ENCODE measurements at regions not wholly inside any gene's neighbourhood (a gene's known extent, or its start where the extent isn't known, plus 50 kb on each side); places are given as distances from the start of the nearest gene placed in this dataset.
"Not testable (repeated sequence)": the region's sequence is repeated elsewhere in the genome, so short reads cannot be mapped to it uniquely, and the experiment has no call there.

DNA sequence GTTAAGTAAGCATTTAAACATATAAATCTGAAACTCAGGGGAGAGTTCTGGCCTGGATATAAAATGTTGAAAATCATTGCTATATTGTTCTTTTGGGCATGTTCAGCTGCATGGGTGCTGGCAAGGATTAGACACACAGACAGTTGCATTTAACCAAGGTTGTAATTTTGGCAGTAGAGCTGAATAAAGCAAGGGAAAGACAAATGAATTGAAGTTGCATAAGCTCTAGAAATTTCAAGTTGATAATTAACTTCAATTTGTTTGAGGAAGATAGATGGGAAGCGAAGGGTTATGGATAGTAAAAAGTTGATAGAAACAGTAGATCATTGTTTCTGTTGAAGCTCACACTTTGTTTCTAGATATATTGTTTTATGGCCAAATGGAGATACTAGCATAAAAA is 97.2 kb upstream of the KCNJ18 start:
- intact Hi-C loops (cut with DNase I) = no loop called here
- DNase-seq (ENCODE audit: missing footprints) (no peak), ATAC-seq (no peak)

DNA sequence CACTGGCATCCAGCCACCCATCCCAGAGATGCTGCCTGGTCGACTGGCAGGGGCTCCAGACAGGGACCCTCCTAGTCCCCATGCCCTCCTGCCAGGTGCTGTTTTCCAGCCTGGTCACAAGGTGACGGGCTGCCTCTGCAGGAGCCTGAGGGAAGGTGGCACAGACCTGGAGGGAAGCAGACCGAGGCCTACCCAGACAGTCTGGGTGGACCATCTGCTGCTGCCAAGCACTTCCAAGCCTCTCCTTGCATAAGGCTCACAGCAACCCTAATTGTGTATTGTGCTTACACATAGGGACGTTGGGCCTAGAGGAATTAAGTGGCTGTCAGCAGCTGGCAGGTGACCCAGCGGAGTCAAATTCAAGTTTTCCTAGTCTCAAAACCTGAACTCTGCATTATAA is 90.1 kb upstream of the KCNJ18 start:
- ATAC-seq (no peak), DNase-seq (ENCODE audit: missing footprints) (no peak)
- intact Hi-C loops (cut with DNase I) = no loop called here

DNA sequence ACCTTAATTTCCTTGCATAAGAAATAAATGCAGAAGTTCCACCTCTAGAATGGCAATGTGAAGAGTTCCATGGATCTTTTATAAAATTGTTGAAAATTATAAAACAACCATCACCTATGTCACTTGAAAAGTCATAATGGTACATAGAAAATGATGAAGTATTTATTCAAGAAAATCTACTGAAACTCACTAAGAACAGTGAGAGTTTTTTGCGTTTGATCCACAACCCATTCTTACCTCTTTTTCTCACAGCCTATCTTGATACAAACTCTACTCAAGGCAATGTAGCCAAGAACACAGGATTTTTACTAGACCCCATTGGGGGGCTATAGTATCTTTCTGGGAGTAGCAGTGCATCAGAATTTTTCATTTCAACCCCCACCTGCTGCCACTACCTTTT is 89.0 kb upstream of the KCNJ18 start:
- DNase-seq (ENCODE audit: missing footprints); intact Hi-C loops (cut with DNase I); ATAC-seq: not testable (repeated sequence)

DNA sequence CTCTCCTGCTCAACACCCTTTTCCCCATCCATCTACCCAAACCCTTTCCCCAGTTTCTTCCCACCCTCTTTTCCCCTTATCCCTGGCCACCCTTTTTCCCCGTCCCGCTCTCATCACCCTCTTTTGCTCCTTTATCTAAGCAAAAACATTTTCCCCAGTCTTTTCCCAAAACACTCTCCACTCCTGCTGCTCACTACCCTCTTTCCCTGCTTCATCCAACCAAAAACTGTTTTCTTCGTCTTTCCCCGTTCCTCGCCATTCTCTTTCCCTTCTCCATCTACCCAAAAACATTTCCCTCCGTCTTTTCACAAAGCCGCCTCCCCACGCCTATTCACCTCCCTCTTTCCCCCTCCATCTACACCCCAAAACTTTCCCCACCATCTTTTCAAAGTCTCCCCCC is 80.9 kb upstream of the KCNJ18 start:
- ATAC-seq; intact Hi-C loops (cut with DNase I); DNase-seq (ENCODE audit: missing footprints): not testable (repeated sequence)

DNA sequence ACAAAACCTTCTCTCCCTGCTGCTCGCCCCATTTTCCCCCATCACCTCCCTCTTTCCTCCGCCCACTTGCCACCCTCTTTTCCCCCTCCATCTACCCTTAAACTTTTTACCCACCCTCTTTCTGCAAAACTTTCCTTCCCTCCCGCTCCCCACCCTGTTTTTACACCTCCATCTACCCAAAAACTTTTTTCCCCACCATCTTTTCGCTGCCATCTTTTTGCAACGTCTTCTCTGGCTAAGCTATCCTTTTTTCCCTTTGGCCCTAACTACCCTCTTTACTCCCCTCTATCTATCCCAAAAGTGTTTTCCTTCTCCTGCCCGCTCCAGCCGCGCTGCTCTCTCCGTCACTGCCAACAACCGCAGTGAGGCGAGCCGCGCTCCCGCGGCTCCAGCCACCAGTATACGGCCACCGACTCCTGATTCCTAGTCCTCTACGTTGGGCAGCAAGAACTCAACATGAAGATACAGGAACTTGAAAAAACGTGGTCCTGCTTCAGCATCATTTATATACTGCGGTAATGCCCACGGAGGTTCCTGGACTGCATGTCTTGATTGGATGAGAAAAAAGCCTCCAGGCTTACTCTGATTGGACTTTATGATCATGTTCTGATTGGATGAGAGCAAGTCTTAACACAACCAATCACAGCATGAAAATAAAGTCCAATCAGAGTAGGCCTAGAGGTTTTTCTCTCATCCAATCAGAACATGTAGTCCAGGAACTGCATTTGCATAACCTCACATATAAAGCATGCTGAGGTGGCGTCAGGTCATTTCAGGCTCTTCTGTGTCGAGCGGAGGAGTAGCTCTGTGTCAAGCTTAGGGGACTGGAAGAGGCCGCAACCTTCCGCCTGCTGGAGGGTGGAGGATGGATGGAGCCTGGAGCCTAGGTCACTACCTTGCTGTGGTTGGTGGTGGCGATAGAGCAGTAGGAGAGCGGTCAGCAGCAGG is 79.9 kb upstream of the KCNJ18 start:
- DNase-seq (ENCODE audit: missing footprints); intact Hi-C loops (cut with DNase I): not testable (repeated sequence)

DNA sequence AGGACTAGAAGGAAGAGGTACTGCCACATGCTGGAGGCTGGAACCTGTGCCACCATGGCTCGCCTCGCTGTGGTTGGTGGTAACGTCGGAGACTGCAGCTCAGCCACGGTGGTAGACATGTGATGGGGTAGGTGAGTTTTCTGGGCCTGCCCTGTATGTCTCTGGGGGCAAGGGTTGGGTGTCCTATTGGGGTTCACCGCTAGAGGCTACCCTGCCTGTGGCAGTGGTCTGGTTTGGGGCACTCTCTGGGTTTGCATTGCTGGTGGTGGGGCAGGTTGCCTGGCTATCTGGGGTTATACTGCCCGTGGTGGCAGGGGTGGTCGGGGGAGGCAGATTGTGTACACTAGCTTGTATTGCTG is 79.3 kb upstream of the KCNJ18 start:
- ATAC-seq (no peak), DNase-seq (ENCODE audit: missing footprints) (no peak)
- intact Hi-C loops (cut with DNase I) = no loop called here

More for the DNA sequence above, 79.9 kb upstream of the KCNJ18 start:
- ATAC-seq = not testable (repeated sequence)

DNA sequence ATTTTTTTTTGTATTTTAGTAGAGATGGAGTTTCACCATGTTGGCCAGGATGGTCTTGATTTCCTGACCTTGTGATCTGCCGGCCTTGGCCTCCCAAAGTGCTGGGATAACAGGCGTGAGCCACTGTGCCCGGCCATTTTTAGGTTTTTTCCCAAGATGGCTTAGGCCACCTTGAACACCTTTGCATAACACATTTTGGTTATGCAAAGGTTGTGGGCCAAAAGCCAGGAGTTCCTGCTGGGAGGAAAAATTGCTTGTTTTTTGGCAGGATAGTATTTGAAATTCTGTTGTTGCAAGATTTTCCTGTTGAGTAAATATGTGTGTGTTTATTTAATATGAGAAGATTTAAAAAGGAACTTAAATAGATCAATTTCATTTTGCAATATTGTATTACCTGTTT is 65.3 kb upstream of the KCNJ18 start:
- DNase-seq (ENCODE audit: missing footprints); intact Hi-C loops (cut with DNase I); ATAC-seq: not testable (repeated sequence)

Measured in Right ventricle myocardium inferior (tissue), 1 donor.